T-helper 1 cell treated with Interleukin-12 subunit alpha and Interleukin-12 subunit beta and Interleukin-4 antibody, amounts not matched to agents 30 μg/mL and 1 μg/mL, for 36 hours (primary cell): ENCODE measurements at regions not wholly inside any gene's neighbourhood (a gene's known extent, or its start where the extent isn't known, plus 50 kb on each side); places are given as distances from the start of the nearest gene placed in this dataset.

Source experiments
- H3K27ac Mint-ChIP-seq: one replicate; pipeline ENCODE4 v1.8.0; 2021; ENCODE audit warnings: mild to moderate bottlenecking, mixed read lengths
- H3K27me3 Mint-ChIP-seq: one replicate; pipeline ENCODE4 v1.8.0; 2021; ENCODE audit warnings: low read depth, mixed read lengths
- H3K36me3 Mint-ChIP-seq: one replicate; pipeline ENCODE4 v1.8.0; 2021; ENCODE audit warnings: low read depth, mixed read lengths
- H3K4me1 Mint-ChIP-seq: one replicate; pipeline ENCODE4 v1.8.0; 2021; ENCODE audit warnings: low read depth, mixed read lengths
- H3K4me3 Mint-ChIP-seq: one replicate; pipeline ENCODE4 v1.8.0; 2021; ENCODE audit warnings: mild to moderate bottlenecking, moderate library complexity, mixed read lengths
- H3K9me3 Mint-ChIP-seq: one replicate; pipeline ENCODE4 v1.8.0; 2021; ENCODE audit warnings: mixed read lengths

DNA sequence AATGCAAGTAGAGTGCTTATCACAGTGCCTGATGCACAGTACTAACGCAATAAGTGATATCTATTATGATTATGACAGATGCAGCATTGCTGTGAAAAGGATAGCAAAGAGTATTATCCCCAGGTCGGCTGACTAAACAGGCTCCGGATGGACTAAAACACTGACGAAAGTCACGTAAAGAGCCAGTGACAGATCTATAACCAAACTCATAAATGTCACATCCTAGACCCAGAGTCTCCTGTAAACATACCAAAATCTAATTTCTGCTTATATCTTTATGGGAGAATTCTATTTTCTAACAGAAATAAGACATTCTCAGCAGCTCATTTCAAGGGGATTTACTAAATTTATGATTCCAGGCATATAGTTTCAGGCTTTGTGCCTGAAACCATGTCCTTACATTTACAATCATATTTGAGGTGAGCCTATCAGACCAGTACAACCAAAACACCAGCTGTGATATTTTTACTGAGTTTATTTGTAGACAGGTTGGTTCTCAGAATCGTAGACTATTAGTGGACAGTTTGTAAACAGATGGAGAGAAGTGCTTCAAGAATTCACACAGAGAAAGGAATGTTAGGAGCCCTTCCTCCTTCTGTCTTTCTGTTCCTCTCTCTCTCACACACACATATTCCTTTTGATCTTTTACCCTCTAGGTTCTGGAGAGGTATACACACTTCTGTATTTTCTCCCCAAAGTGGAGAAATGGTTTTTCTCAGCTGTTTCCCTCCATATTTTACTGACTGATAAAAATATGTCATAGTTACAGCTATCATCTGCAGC lies 52.4 kb upstream of the WDR26 start:
- no peak overlapping the region for H3K4me3 Mint-ChIP-seq
- H3K36me3 Mint-ChIP-seq = no peaks in the 10 kb centered on the region
- no peak overlapping the region for H3K27ac Mint-ChIP-seq
- H3K27me3 Mint-ChIP-seq = no peaks in the 10 kb centered on the region
- H3K9me3 Mint-ChIP-seq = no peaks in the 10 kb centered on the region
- peaks cover 12% of the 10 kb centered on the region for H3K4me1 Mint-ChIP-seq

DNA sequence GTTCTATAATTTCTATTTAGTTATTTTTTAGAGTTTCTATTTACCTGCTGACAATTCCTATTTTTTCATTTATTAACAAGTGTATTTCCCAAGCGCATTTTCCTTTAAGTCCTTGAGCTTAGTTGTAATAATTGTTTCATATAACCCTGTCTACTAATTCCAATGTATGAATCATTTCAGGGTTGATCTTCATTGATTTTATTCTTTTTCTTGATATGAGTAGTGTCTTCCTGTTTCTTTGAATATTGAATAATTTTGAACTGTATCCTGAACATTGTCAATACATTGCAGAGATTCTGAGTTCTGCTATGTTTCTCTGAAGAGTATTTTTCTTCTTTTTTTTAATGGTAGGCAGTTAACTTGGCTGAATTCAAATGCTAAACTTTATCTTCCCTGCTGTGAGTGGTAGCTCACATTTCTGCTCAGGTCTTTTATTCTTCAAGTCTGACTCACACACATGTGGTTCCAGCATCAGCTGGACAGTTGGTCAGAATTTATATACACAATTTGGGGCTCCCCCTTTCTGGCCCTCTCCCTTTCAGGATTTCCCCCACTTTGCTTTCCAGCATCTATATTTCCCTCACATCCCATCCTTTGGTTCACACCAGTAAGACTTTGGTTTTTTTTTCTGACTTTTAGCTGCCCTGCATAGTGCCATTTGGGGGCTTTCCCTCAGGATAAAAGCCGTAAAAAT lies 54.4 kb upstream of the WDR26 start:
- H3K27me3 Mint-ChIP-seq = no peaks in the 10 kb centered on the region

DNA sequence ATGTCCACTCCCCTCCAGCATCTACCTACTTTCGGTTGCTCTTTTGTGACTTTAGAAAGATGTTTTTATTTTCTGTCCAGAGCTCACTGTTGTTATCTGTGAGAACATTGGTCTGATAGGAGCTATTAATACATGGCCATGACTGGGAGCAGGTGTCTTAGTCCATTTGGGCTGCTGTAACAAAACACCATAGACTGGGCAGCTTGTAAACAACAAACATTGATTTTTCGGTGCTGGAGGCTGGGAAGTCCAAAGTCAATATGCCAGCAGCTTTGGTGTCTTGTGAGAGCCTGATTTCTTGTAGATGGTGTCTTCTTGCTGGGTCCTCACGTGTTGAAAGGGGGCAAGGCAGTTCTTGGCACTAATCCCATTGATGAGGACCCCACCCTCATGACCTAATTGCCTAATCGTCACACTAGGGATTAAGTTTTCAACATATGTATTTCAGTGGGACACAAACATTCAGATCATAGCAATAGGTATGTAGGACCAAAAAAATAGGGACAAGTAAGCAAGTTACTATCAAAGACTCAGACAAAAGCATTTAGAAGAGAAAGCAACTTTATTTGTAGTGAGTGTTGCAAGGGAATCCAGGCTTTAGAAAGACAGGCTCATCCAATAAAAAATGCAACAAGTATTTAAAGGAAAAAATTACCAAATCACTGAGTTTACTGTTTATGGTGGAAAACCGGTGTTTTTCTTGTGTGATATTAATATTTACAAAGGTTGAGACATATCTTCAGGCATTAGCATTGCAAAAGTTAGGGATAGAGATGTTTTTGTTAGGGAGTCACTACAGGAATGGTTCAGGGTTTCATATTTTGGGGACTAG lies 55.2 kb upstream of the WDR26 start:
- H3K9me3 Mint-ChIP-seq = no peaks in the 10 kb centered on the region
- H3K36me3 Mint-ChIP-seq = no peaks in the 10 kb centered on the region
- no peak overlapping the region for H3K4me3 Mint-ChIP-seq
- no peak overlapping the region for H3K27ac Mint-ChIP-seq
- H3K27me3 Mint-ChIP-seq = no peaks in the 10 kb centered on the region
- peaks cover 14% of the 10 kb centered on the region for H3K4me1 Mint-ChIP-seq

More for the DNA sequence above, 54.4 kb upstream of the WDR26 start:
- peaks cover 14% of the 10 kb centered on the region for H3K4me1 Mint-ChIP-seq
- H3K9me3 Mint-ChIP-seq = no peaks in the 10 kb centered on the region
- no peak overlapping the region for H3K4me3 Mint-ChIP-seq
- H3K27ac Mint-ChIP-seq = no peak overlapping the region
- H3K36me3 Mint-ChIP-seq = no peaks in the 10 kb centered on the region

DNA sequence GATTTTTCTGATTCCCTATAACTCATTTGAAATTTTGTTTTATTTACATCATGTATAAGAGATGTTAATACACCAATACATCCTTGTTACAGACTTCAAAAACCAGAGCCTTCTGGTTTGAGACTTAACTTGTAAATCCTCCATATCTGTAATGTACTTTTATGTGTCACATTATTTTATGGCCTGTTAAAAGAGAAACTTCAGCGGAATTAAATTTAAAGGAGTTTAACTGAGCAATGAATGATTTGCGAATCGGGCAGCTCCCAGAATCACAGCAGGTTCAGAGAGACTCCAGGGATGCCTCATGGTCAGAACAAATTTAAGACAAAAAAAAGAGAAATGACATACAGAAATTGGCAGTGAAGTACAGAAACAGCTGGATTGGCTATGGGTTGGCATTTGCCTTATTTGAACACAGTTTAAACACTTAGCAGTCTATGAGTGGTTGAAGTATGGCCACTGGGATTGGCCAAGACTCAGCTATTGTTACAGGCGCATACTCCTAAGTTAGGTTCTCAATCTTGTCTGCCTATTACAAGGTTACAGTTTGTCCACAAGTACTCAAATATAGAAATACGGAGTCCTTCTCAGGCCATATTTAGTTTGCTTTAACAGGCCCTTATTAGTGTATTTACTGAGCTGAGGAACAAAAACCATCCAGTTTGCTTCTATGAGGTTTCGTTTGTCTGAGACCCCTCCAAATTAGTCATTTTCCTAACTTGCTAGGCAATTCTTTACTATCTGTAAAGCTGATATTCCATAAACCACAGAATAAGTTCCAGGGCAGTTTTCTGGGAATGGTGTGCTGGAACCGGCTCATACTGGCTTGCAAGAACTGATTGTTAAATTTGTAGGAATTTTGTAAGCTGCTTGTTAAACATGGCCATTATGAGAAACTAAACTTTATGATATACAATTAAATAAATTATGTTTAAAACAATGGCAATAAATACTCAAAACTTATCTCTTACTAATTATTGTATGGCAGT lies 56.2 kb upstream of the WDR26 start:
- Mint-ChIP-seq H3K27ac (no peak overlapping the region), H3K4me3 (no peak overlapping the region), H3K9me3 (no peaks in the 10 kb centered on the region), H3K4me1 (peaks cover 13% of the 10 kb centered on the region), H3K36me3 (no peaks in the 10 kb centered on the region), H3K27me3 (no peaks in the 10 kb centered on the region)

DNA sequence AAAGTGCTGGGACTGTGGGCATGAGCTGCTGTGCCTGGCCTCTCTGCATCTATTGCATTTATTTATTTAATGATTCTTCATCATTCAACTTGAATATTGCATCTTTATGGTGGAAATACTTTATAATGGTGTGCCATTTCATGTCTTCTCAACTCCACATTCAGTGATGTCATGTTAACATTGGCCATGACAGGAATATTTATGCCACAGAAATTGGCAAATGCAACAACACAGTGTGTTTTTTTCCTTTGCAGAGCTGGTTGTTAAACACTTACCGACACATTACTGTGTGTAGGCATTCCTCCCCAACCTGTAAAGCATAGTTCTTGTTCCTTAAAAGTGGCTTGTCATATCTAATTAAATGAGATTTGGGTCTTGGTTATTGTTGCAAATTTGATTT lies 57.4 kb upstream of the WDR26 start:
- no peak overlapping the region for H3K4me3 Mint-ChIP-seq
- peaks cover 4% of the 10 kb centered on the region for H3K36me3 Mint-ChIP-seq
- H3K27ac Mint-ChIP-seq = no peak overlapping the region
- no peaks in the 10 kb centered on the region for H3K27me3 Mint-ChIP-seq
- H3K9me3 Mint-ChIP-seq = peaks cover 7% of the 10 kb centered on the region
- H3K4me1 Mint-ChIP-seq = peaks cover 20% of the 10 kb centered on the region

DNA sequence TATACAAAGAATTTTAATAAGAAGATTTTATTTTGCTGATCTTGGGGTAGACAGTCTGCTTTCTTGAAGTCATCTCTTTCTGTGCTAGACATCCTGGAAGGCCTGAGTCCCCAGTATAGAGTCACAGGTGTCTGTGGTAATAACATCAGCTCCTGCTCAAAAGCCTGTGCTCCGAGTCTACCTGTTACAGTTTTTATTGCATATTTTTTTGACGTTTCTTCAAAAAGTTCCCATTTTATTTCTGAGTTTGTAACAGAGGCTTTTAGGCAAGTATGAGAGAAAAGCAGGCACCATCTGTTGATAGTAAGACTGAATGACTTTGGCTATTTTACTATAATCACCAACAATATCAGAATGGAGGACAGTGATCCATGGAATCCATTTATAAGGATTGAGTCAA lies 58.0 kb upstream of the WDR26 start:
- Mint-ChIP-seq H3K36me3 (peaks cover 5% of the 10 kb centered on the region), H3K27me3 (no peaks in the 10 kb centered on the region), H3K4me1 (peaks cover 24% of the 10 kb centered on the region), H3K4me3 (no peak overlapping the region), H3K27ac (no peak overlapping the region), H3K9me3 (peaks cover 10% of the 10 kb centered on the region)

DNA sequence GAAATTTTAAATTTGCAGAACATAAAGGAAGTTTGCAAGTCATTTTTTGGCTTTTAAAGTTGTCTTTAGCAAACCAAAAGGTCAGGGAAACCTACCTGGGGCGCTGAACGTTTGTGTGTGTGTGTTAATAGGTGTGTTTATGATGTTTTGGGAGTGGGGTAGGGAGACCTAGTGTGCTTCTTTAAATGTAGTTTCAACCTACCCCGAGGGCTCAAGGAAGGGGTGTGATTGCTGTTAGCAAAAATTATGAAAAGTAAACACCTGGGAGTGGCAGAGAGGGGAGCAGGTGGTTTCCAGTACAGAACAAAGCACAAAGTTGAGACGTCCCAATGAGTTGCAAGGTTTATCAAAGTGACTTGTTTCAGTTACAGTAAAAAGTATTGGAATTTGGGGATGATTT lies 58.7 kb upstream of the WDR26 start:
- no peaks in the 10 kb centered on the region for H3K27me3 Mint-ChIP-seq
- H3K4me3 Mint-ChIP-seq = no peak overlapping the region
- peaks cover 7% of the 10 kb centered on the region for H3K36me3 Mint-ChIP-seq
- peaks cover 13% of the 10 kb centered on the region for H3K9me3 Mint-ChIP-seq
- H3K27ac Mint-ChIP-seq = no peak overlapping the region
- H3K4me1 Mint-ChIP-seq = peaks cover 31% of the 10 kb centered on the region

DNA sequence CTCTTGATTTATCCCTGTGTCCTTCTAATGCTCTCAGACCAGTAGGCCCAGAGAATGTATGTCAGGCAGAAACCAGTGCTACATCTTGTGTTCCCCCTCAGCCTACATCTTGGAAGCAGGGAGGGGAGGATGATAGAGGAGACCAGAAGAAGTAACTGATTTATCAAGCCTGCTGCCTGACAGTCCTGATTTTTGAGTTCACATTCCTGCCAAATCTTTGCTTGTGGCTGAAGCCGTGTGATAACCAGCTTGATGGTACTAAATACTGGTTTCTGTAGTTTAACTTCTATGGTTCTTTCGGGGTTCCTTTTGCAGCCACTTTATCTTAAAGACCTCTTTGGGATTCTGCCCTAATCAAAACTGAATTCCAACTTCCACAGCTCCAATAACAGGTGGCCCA lies 59.7 kb upstream of the WDR26 start:
- Mint-ChIP-seq H3K27ac (no peak overlapping the region), H3K4me3 (no peak overlapping the region), H3K4me1 (peaks cover 32% of the 10 kb centered on the region), H3K36me3 (peaks cover 7% of the 10 kb centered on the region), H3K9me3 (peaks cover 13% of the 10 kb centered on the region), H3K27me3 (no peaks in the 10 kb centered on the region)

DNA sequence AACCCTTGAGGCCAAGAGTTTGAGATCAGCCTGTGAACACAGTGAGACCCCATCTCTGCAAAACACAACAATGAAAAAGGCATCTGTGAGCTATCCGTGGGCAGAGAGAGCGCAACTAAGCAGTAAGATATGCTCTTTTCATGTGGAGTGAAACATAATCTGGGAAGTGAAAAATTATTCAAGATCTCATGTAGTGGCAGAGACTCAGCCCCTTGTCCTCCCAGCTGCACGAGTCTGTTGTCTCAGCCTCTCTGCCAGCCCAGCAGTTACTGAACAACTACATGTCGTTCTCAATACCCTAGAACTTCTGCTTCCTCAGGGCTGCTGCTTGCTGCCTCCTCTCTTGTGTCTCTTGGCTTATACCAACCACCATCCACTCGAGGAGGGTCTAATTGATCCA lies 61.3 kb upstream of the WDR26 start:
- Mint-ChIP-seq H3K36me3 (peaks cover 7% of the 10 kb centered on the region), H3K4me3 (no peak overlapping the region), H3K27ac (no peak overlapping the region), H3K27me3 (no peaks in the 10 kb centered on the region), H3K9me3 (peaks cover 13% of the 10 kb centered on the region), H3K4me1 (peaks cover 43% of the 10 kb centered on the region)

DNA sequence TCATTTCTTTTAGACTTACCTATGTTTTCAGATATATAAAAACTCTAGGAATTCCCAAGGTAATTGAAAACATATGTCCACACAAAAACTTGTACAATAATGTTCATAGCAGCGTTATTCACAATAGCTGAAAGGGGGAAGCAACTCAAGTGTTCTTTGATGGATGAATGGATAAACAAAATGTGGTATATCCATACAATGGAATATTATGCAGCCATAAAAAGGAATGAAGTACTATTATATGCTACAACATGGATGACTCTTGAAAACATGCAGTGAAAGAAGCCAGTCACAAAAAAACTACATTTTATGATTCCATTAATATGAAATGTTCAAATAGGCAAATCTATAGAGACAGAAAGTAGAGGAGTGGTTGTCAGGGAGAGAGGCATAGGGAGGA lies 62.2 kb upstream of the WDR26 start:
- Mint-ChIP-seq H3K27me3 (no peaks in the 10 kb centered on the region), H3K9me3 (peaks cover 13% of the 10 kb centered on the region), H3K4me1 (peaks cover 48% of the 10 kb centered on the region), H3K4me3 (no peak overlapping the region), H3K36me3 (peaks cover 7% of the 10 kb centered on the region), H3K27ac (peak overlapping the region; percentile 94)

DNA sequence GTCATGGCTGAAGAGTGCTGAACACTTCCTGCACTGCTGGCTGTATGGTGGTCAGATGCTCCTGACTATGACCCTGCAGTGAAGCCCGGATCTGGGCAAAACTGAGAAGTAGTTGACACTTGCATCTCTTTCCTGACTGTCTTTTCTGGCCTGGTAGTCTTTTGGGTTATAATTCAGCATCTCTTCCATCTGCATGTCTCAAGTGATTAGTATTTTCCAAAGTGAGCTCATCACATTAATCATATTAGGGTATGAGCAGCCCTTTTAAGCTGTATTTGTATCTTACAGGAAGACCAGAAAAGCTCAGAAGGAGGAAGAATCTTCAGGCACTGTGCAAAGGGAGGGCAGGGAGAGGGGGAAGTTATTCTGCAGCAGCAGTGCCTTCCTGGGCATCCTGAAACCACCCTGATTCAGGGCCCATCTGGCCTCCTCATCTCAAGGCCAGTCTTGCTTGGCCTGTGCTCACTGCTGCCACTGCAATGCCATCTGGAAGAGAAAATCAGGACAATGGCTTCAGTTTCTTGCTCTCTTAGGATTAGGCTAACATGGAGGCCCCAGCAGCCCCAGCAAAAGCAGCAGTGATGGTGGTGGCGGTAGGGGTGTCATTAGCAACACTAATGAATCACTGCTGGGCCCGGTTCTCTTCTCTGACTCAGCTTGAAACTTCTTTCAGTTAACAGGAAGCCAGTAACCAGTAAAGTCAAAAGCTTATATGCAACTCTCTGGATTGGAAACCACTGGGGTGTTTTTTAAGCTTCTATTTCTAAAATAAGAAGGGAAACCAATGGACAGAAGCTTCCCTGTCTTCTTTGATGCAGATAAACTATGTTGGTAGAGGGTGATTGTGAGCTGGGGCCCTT lies 63.3 kb upstream of the WDR26 start:
- Mint-ChIP-seq H3K27me3 (no peaks in the 10 kb centered on the region), H3K27ac (peak overlapping the region; percentile 94), H3K36me3 (peaks cover 7% of the 10 kb centered on the region), H3K4me1 (peaks cover 59% of the 10 kb centered on the region), H3K4me3 (peak overlapping the region; percentile 74), H3K9me3 (peaks cover 13% of the 10 kb centered on the region)

DNA sequence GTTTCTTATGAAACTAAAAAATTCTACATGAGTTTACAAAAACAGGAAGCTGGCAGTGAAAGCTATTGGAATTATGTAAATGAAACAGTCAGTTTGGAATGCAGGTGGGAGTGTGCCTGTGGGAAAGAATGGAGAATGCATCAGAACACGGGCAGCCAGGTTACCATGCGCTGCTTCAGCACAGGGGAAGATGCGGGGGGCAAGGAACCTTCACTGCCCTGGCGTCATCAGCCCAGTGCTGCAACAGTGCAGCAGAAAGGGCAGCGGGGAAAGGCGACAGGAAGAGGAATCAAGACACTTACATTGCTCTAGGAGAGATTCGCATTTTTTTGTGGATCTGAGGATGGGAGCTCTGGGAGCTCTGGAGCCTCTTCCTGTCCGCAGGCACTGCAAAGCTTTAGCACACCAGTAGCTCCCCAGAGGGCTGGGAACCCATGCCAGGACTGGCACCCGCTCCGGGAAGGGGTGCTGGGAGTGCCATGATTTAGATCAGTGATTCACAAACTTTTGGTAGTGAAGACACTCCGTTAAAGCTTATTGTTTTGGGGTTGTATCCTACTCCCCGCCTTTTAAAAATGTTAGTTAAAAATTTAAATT lies 64.1 kb upstream of the WDR26 start:
- Mint-ChIP-seq H3K36me3 (peaks cover 7% of the 10 kb centered on the region), H3K4me3 (peak overlapping the region; percentile 74), H3K27ac (peak overlapping the region; percentile 94), H3K27me3 (no peaks in the 10 kb centered on the region), H3K4me1 (peaks cover 64% of the 10 kb centered on the region), H3K9me3 (peaks cover 13% of the 10 kb centered on the region)

DNA sequence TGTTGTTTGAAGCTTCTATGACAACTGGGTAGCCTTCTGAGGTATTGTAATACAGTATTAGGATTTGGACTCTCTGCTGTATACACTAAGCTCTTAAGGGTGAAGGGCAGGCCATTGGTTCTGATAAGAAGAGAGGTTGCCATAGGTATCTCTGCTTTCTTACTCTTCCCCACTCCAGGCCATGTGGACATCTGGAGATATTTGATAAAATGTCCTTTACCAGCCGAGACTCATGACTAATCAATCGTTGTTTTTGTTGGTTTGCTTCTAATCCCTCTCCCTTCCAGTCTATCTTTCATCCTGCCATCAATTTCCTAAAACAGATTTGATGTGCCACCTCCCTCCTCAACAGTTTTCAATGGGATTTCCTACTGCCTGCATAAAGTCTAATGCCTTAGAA lies 64.6 kb upstream of the WDR26 start:
- H3K36me3 Mint-ChIP-seq = peaks cover 7% of the 10 kb centered on the region
- H3K9me3 Mint-ChIP-seq = peaks cover 13% of the 10 kb centered on the region
- no peaks in the 10 kb centered on the region for H3K27me3 Mint-ChIP-seq
- H3K4me3 Mint-ChIP-seq = peak overlapping the region; percentile 29
- peaks cover 68% of the 10 kb centered on the region for H3K4me1 Mint-ChIP-seq
- H3K27ac Mint-ChIP-seq = peak overlapping the region; percentile 84
